ENCODE measurements at regions not wholly inside any gene's neighbourhood (a gene's known extent, or its start where the extent isn't known, plus 50 kb on each side); places are given as distances from the start of the nearest gene placed in this dataset.
"Not testable (repeated sequence)": the region's sequence is repeated elsewhere in the genome, so short reads cannot be mapped to it uniquely, and the experiment has no call there.

- TF ChIP-seq POLR2A (IDR thresholded peaks at IDR 0.05; ENCODE audit: low read depth, low read length); TAF1 (IDR thresholded peaks at IDR 0.05; ENCODE audit: borderline replicate concordance, low read depth, low read length): not testable (repeated sequence)
These were observed 510.8 kb downstream of the TTLL7 start for GRCh38 chr1:83488105-83488504.
